HG03432 (cell line): ENCODE measurements at regions not wholly inside any gene's neighbourhood (a gene's known extent, or its start where the extent isn't known, plus 50 kb on each side); places are given as distances from the start of the nearest gene placed in this dataset.

Source experiments
- ATAC-seq: cut with Tn5 transposase; IDR thresholded peaks from one replicate; pipeline ENCODE4 v1.9.1; 2021; ENCODE audit warnings: mild to moderate bottlenecking, moderate library complexity; ENCODE audit not compliant: unreplicated experiment

DNA sequence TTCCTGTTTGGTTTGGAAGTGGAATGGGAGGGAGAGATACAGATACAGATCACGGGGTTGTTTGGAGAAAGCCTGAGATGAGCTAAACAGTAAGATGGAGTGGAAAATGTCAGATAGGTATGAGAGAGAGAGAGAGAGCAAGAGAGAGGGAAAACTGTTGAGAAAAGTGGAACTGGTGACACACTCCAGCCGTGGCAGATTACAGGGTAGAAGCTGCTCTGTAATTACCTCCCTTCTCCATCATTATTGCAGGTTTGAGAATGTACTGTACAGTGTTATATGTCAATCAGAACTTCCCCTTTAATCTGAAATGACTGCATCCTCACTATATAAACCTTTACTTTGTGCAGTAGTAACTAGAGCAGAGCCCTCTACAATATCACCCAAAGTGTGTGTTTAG, 74.5 kb upstream of the WWC1 start:
- no peak for ATAC-seq

DNA sequence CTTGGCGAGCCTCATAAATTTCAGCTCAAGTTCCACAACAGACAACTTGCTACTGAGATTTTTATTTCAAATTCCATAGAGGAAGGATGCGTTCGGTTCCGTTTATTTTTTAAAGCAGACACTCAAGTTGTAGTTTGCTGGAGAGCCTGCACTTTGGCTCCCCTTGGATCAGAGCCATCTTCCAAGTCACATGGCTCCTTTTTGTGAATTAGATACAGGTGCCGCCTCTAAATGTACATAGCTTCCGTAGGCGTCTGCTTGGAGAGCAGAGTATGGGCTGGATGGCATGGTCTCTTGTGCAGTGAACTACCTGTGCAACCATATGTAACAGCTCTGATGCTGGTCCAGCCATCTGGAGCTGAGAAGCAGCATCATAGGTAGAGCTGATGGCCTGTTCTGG, 73.9 kb upstream of the WWC1 start:
- ATAC-seq, result no peak

GRCh38 chr5:168218746-168219145, 72.7 kb upstream of the WWC1 start:
- ATAC-seq, result no peak

DNA sequence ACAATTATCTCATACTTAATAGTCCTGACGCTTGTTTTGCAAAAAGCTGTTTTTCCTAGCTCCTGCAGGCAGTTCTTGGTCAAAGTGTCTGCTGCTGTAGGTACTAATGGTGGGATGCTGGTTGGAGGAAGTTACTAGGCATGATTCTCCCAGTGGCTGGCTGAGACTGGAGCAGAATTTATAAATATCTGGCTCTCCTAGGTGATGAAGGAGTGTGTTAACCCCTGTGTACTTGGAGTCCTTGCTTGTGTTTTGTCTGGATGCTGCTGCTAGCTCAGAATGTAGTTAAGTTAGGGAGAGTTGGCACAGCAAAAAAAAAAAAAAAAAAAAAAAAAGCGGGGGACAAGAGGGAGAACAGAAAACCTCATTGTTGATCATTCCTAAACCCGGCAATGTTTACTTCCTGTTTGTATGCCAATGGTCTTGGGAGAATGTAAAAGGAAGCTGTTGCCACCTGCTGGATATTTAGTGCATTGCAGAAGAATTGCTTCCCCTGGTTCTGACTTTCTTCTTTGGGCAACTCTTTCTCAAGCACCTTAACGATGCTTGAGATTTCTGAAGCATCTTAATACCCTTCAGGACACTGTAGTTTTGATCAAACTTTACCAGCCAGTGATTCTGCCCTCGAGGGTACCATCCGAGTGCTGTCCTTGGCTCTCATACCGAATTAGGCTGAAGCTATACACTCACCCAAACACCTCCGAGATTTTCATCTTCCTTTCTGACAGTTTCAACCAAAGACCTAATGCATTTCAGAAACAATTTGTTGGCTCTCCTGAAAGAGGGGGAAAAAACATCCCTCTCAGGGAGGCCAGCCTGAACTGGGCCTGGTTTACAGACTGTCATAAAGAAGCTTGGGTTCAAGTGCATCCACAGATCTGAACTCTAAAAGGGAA, 71.7 kb upstream of the WWC1 start:
- peak; percentile 87 for ATAC-seq

DNA sequence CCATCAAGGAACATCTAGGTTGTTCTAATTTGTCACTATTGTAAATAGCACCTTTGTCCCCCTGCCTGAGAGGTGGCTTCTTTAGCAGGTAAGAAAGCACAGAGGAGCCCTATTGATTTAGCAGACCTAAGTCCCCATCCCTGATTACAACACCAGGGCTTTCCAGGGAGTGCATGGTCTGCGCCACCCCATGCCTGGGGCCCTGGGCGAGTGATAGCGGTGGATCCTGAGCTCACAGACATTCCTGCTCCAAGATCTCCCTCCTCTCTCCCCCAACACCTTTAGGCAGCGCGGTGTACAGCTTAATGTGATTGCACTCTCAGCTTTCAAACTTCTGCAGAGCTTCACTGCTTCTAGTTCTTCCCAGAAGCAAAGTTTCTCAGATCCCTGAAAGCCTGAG, 67.4 kb upstream of the WWC1 start:
- no peak for ATAC-seq

DNA sequence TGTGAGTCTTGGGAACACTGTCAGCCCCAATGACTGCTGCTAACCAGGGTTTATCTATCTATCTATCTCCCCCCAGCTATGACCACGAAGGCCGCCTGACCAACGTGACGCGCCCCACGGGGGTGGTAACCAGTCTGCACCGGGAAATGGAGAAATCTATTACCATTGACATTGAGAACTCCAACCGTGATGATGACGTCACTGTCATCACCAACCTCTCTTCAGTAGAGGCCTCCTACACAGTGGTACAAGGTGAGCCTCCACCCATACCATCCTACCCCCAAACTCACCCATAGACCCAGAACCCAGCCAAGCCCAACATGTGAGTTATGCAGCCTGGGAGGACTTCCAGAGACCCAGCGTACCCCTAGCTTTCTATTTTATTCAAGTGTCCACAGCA, 65.4 kb upstream of the WWC1 start:
- ATAC-seq, result no peak

- no peak for ATAC-seq
These were observed 64.4 kb upstream of the WWC1 start for GRCh38 chr5:168227001-168227400.

GRCh38 chr5:168227973-168228615, 63.4 kb upstream of the WWC1 start:
- peak; percentile 100 for ATAC-seq

- ATAC-seq, result no peak
These were observed 62.8 kb upstream of the WWC1 start for GRCh38 chr5:168228668-168229067.

DNA sequence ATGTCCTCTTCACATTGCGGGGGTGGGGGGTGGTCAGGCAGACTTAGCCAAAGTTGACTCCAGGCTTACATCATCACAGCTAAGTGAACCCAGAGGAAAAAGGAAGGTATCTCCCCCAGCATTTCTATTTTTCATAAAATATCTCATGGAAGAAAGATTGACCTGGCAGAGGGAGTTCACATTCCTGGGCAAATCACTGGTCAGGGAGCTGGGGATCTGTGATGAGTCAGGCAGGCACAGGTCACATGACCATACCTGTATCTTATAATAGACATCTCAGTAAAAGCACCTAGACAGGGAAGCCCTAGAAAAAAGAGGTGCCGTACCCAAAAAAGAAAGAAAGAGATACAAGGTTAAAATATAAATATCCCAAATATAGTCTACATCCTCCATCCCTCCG, 57.3 kb upstream of the WWC1 start:
- ATAC-seq, result no peak

GRCh38 chr5:168238463-168238862, 53.0 kb upstream of the WWC1 start:
- ATAC-seq, result no peak

- no peak for ATAC-seq
These were observed 52.1 kb upstream of the WWC1 start for GRCh38 chr5:168239325-168239724.
